Effector CD8-positive, alpha-beta T cell (primary cell): ENCODE measurements at regions not wholly inside any gene's neighbourhood (a gene's known extent, or its start where the extent isn't known, plus 50 kb on each side); places are given as distances from the start of the nearest gene placed in this dataset.

Experiments used
- DNase-seq: peaks from one replicate; lab custom pipeline; 2025; lab: John Stamatoyannopoulos, UW

- no peak for DNase-seq
Measured at GRCh38 chr13:50712456-50712855, 131.0 kb downstream of the DLEU7 start.

DNA sequence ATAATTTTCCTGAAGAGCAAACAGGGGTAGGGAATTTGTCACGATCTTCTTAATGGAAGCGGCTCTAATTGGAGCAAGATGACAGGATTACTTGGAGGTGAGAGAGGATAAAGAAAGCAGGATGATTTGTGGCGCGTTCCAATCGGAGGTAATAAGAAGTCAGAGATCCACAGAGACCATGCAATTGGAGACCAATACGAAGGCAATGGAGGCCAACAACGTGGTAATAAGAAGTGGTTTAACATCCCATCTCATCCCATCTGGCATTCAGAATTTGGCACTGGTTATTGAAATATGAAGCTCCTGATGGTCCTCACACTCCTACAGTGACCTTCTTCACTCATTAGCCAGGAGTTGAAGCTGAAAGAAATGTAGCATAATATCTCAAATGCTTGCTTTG, 130.6 kb downstream of the DLEU7 start:
- DNase-seq = no peak

GRCh38 chr13:50713523-50714248, 129.8 kb downstream of the DLEU7 start:
- no peak for DNase-seq

- no peak for DNase-seq
Measured at GRCh38 chr13:50714891-50715290, 128.6 kb downstream of the DLEU7 start.

DNA sequence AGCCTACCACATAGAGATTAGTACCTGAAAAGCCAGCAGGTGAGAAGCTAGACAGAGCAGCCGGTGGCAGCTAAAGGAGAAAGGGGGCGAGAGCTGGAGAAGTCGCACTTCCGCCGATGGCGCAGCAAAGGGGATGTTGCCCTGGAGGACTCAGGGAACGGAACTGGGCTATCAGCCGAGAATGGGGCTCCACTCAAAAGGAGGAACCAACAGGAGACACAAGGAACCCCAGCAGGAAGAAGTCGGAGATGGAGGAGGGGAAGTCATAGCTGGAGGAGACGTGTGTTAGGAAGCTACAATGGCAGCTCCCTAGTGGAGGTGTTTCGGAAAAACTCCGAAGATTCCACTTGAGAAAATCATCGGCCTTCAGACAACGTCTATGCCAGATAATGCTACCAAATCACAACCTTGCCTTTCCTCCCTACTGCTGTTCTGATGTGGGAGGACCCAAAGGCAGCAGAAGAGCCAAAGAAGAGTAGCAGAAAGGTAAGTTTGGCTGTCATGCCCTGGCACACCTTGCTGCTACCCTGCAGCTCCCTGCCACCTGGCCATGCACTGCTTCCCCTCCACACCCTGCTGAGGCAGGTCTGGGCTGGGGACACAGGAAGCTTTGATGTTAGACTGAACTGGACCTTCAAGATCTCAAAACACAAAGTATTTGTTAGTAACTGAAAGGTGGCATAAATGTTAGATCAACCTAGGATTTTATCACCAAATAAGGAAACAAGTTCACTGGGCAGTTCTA, 127.9 kb downstream of the DLEU7 start:
- DNase-seq = no peak

GRCh38 chr13:50720861-50721671, 122.4 kb downstream of the DLEU7 start:
- DNase-seq = no peak

DNA sequence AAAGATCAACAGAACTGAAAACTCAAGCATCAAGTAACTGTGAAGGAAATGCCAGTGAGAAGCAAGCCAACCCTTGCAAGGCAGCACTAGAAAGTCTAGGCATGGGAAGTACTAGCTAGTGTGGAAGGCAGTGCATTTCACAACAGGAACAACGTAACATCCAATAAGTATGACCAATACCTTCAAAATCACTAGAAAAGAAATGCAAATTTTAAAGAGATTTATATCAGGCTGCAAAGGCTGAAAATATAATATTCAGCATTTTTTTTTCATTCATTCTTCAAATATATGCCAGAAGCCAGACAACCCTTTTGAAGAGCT, 121.9 kb downstream of the DLEU7 start:
- DNase-seq = no peak

DNA sequence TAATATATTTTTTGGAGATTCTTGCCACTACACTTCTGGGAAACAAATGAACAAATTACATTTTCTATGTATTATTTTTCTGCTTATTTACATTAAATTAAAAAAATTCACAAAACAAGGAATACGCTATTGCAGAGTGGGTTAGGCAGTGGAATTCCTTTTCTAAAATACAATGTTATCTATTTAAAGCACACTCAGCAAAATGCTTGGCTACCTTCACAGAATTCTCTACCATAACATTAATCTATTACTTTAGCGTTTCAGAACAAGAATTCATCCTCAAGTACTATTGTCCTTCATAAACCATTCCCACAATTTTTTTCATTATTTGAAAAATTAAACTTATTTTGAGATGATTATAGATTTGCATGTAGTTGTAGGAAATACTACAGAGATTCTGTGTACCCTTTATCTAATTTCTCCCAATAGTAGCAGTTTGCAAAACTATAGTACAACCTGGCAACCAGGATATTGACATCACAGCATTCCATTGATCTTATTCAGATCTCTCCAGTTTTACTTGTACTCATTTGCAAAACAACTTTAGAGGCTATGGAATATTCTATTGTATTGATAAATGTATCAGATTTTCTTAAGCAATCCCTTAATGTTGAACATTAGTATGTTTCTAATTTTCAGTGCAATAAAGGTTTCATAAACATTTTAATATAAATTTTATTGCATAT, 120.9 kb downstream of the DLEU7 start:
- no peak for DNase-seq

GRCh38 chr13:50724438-50724837, 119.1 kb downstream of the DLEU7 start:
- no peak for DNase-seq

DNA sequence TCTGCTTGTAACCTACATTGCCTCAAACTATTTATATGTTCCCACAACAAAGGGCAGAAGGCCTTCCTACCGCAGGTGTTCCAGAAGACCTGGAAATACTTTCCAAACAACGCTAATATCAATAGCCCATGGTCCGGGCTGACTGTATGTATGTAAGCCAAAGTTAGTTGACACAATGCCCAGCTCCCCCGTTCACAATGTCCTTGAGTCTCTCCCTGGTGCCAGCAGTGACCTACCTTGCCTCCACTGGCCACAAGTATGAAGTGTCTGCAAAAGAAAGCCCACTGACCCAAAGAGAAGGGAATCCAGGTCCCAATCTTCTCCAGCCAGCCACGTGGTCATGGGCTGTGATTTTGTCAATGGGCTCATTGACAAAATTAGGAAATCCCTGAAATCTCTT, 118.6 kb downstream of the DLEU7 start:
- DNase-seq = no peak

- no peak for DNase-seq
Measured at GRCh38 chr13:50726164-50726563, 117.3 kb downstream of the DLEU7 start.

GRCh38 chr13:50729177-50729576, 114.3 kb downstream of the DLEU7 start:
- no peak for DNase-seq

DNA sequence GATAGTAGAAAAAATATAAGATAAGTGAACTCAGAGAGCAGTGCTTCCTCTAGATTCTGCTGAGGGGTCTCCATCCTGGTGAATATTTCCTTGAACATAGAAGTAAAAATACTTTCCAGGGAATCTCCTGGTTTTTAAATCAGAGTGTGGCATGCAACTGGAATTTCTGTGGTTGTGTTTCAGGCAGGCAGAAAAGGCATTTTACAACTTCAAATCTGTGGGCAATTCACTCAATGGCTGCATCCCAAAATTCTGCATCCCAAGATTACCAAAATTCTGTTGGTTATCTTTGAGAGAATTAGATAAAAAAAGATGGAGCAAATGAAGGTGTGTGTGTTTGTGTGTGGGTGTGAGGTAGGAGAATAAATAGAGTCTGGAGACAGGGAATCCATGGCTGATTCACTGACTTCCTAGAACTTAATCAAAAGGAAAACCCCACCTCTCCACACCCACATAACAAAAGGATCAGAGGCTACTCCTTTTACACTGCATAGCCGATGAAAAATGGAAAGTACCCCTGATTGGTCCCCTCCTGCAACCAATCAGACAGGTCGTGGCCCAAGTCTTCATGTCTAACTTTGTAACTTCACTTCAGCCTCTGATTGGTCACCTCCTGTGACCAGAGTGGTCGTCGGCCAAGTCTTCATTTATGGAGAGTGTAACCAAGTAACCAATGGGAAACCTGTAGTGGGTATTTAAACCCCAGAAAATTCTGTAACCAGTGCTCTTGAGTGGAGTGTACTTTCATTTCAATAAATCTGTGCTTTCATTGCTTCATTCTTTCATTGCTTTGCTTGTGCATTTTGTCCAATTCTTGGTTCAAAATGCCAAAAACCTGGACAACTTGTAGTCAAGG, 112.8 kb downstream of the DLEU7 start:
- DNase-seq = no peak

- no peak for DNase-seq
Measured at GRCh38 chr13:50731400-50731799, 112.1 kb downstream of the DLEU7 start.

DNA sequence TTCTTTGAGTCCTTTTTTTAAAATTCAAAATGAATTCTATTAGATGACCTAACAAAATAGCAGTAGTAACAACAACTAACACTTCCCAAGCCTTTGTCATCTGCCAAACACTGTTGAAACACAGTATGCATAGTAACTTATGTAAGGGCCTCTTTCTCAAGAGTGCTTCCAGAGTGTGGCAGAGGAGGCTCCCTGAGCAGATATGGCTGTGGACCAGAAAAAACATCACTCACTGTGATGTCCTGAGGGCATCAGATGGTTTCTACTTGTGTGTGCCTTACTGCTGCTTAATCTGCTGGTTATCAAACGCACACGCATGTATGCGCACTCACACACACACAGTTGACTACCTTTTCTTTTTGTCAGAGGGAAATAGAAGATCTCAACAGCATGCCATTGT, 110.8 kb downstream of the DLEU7 start:
- DNase-seq = no peak

- no peak for DNase-seq
Measured at GRCh38 chr13:50733392-50733791, 110.1 kb downstream of the DLEU7 start.

DNA sequence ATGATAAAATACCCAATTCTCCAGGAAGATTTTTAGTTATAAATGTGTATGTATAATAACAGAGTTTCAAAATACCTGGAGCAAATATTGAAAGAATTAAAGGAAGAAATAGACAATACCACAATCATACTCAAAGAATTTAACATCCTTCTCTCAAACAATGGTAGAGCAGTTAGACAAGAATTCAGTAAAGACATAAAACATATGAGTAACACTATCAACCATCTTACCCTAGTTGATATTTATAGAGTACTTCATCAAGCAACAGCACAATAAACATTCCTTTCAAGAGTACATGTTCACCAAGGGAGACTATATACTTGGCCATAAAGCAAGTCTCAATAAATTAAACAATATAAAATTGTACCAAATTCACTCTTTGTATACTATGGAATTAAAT, 108.4 kb downstream of the DLEU7 start:
- DNase-seq = no peak

- no peak for DNase-seq
Measured at GRCh38 chr13:50740052-50740741, 103.3 kb downstream of the DLEU7 start.

GRCh38 chr13:50742353-50742752, 101.1 kb downstream of the DLEU7 start:
- DNase-seq = no peak

DNA sequence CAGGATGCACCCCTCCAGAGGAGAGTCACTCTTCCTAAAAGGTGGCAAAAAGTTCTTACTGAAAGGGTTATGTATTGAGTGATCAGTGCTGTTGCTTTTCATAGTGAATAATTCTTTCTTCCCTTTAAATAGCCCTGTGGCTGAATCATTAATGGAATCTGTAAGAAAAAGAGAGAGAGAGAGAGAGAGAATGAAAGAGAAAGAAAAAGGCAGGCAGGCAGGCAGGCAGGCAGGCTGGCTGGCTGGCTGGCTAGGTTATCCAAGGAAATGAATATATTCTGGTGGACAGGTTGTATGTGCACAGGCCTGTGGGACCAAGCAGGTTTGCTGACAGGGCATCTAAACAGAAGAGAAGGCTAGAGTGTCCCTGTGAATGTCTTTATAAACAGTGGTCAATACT, 100.5 kb downstream of the DLEU7 start:
- no peak for DNase-seq
